HG03460 (cell line): ENCODE measurements at regions not wholly inside any gene's neighbourhood (a gene's known extent, or its start where the extent isn't known, plus 50 kb on each side); places are given as distances from the start of the nearest gene placed in this dataset.
"Not testable (repeated sequence)": the region's sequence is repeated elsewhere in the genome, so short reads cannot be mapped to it uniquely, and the experiment has no call there.

Experiments used
- ATAC-seq: cut with Tn5 transposase; IDR thresholded peaks from one replicate; pipeline ENCODE4 v1.9.1; 2021; ENCODE audit not compliant: unreplicated experiment

DNA sequence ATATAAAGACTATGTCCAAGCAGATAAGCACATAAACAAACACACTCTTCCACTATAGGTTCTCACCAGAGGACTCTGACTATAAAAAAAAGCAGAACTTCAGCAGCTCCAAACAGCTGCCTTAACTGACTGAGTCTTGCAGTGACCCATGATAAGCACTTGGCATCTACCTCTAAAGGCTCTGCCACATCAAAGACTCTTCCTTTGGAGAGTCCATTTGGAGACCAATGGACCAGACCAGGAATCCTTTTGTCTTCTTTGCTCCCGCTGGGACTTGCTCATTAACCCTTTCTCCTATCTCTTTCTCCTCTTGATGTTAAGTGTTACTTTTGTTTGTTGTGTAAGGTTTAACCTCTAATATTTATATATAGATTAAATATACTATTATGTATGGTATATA is 424.1 kb downstream of the RSL24D1 start:
- no peak for ATAC-seq

- not testable (repeated sequence) for ATAC-seq
Observed at GRCh38 chr15:54749461-54749860, 447.3 kb downstream of the RSL24D1 start.

DNA sequence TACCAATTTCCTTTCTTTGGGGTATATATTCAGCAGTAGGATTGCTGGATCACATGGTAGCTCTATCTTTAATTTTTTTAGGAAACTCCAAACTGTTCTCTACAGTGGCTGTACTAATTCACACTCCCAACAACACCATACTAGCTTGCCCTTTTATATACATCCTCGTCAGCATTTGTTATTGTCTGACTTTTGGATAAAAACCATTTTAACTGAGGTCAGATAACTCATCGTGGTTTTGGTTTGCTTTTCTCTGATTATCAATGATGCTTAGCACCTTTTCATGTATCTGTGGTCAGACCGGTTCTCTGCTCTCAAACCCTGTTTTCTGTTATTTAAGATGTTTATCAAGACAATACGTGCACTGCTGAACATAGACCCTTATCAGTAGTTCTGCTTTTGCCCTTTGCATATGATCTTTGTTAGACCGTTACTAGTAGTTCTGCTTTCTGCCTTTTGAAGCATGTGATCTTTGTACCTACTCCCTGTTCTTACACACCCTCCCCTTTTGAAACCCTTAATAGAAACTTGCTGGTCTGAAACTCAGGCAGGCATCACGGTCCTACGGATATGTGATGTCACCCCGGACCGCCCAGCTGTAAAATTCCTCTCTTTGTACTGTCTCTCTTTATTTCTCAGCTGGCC is 474.3 kb downstream of the RSL24D1 start:
- no peak for ATAC-seq

DNA sequence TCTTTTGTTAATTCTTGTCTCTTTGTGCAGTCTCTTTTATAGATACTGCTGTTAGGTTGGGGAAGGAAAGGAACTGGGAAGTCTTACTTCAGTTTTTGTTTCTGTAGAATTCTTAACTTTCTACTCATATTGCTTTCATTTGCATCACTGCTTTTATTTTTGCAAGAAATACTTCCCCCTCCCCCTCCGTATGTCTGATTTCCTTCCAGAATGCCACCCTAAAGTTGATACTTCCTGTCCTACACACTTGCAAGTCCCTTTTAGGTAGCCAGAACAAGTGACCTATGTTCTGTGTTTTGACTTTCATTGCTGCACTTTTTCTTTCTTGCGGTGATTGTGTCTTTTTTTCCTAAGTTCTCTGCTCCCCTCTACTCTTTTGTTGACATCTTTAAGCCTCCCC is 477.4 kb downstream of the RSL24D1 start:
- no peak for ATAC-seq

GRCh38 chr15:54707805-54708752 is 488.7 kb downstream of the RSL24D1 start:
- no peak for ATAC-seq

- ATAC-seq = no peak
Observed at GRCh38 chr15:54687628-54688027, 509.1 kb downstream of the RSL24D1 start.
